Stimulated activated CD4-positive, alpha-beta T cell treated with anti-CD3 and anti-CD28 coated beads, Interleukin-12 subunit alpha, Interleukin-12 subunit beta, amount 100 ng/mL, for 4 hours (primary cell): ENCODE measurements at regions not wholly inside any gene's neighbourhood (a gene's known extent, or its start where the extent isn't known, plus 50 kb on each side); places are given as distances from the start of the nearest gene placed in this dataset.
A peak's percentile ranks its signal among the peaks of the same experiment; 100 is the strongest.

Experiments
- DNase-seq: peaks from one replicate; pipeline ENCODE4 v3.0.0-alpha.2; 2020

DNA sequence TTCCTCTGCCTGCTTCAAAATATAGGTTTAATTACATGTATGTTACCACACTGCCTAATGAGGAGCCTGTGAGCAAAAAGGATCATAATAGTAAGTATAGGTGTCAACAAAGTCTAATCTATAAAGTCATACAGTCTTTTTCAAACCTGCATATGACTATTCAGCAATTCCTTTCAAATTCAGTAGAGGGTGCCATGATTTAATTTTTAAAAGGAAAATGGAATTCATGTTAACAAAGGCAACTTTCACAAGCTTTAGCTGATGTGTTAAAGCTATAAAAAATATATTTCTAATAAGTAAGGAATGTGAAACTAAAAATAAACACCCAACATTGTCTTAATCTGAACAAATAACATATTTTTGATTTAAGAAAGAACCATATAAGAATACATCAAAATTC, 52.1 kb downstream of the MPP7 start:
- DNase-seq = no peak

DNA sequence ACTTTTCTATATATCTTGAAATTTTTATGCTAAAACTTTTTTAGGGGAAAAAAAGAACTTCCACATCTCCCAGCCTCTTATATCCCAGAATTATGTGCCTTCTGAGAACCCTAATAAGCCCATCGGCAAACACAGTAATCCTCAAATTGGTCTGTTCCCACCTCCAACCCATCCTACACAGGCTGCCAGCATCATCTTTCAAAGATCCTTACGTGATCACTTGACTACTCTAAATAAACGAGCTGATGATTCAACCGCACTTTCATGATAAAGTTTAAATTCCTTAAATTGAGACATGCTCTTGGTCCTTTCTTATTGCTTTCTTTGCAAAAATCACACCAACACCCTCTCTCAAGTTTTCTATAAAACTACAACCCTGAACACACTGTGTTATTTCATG, 52.5 kb downstream of the MPP7 start:
- DNase-seq = no peak

GRCh38 chr10:28249512-28249911, 53.4 kb downstream of the MPP7 start:
- no peak for DNase-seq

DNA sequence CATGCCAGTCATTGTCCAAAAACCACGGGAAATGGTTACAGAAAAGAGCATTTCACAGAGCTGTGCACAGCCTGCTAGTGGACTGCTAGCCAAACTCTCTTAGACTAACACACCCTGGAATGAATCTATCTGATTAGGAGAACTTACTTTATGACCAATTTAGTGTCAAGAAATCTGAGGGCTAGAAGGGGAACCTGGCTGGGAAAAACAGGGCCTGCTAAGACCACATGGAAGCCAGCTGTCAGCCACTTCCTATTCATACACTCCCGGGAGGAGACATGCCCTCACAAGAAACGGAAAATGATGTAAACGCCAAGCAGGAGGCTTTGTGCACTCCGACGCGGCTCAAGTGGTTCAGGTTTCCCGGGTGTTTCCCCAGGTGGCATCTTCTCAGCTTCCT, 54.8 kb downstream of the MPP7 start:
- no peak for DNase-seq

- no peak for DNase-seq
These were observed 56.8 kb downstream of the MPP7 start for GRCh38 chr10:28246023-28246422.

DNA sequence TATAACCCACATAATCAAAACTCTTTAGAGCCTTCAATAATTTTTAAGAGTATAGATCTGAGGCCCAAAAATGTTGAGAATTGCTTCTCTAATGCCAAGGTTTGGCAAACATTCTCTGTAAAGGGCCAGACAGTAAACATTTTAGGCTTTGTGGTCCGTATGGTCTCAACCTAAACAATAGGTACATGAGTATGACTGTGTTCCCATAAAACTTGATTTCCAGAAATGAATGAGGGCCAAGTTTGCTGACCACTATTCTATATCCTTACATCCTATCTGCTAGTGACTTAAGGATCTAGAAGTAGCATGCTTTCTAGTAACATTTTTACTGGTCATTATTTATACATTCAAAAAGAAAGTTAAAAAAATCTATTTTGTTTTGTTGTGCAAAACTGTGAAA, 58.9 kb downstream of the MPP7 start:
- no peak for DNase-seq

GRCh38 chr10:28242555-28243204, 60.2 kb downstream of the MPP7 start:
- no peak for DNase-seq

GRCh38 chr10:28241741-28242399, 61.0 kb downstream of the MPP7 start:
- DNase-seq = no peak

DNA sequence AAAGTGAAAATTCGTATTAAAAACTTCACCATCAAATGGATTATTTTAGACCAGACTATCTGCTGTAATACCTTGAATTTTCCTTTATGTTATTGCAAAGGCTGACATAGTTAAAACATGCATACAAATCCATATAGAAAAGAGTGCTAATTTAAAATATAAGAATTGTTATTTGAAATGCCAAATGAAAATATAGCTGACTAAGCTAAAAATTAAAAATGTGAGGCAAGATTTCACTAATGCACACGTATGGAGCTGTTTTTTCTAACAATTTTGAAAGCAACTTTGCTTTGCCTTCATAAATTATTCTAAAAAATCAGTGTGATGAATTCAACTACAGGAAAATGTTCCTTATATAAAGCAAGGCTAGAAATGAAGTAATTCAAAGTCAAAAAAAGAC, 62.5 kb downstream of the MPP7 start:
- DNase-seq = no peak

- DNase-seq = no peak
These were observed 66.3 kb downstream of the MPP7 start for GRCh38 chr10:28236591-28236990.

- DNase-seq = no peak
These were observed 82.1 kb downstream of the MPP7 start for GRCh38 chr10:28220811-28221210.

- no peak for DNase-seq
These were observed 83.6 kb downstream of the MPP7 start for GRCh38 chr10:28219251-28219650.

DNA sequence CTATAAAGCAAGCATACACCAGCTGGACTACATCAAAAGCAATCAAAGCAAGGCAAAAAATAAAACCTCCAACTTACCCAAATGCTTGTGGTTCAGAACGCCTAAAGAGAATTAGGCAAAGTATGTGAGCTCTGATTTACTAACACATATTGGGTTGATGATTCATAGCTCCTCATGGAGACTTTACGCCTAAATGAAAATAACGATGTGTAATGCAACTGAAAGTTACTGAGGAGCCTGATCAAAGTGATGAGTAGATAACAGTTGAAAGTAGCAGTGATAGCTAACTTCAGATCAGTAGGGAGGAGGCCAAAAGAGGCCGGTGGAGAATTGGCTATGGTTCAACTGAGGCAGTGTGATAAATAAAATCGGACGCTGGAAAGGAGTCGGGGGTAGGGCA, 85.0 kb downstream of the MPP7 start:
- peak; percentile 4 for DNase-seq

- no peak for DNase-seq
These were observed 86.9 kb downstream of the MPP7 start for GRCh38 chr10:28215930-28216329.

GRCh38 chr10:28214219-28214618, 88.6 kb downstream of the MPP7 start:
- no peak for DNase-seq

GRCh38 chr10:28211759-28212158, 91.1 kb downstream of the MPP7 start:
- no peak for DNase-seq

- DNase-seq = no peak
These were observed 95.1 kb downstream of the MPP7 start for GRCh38 chr10:28207799-28208198.

- DNase-seq = no peak
These were observed 99.9 kb downstream of the MPP7 start for GRCh38 chr10:28202941-28203352.

DNA sequence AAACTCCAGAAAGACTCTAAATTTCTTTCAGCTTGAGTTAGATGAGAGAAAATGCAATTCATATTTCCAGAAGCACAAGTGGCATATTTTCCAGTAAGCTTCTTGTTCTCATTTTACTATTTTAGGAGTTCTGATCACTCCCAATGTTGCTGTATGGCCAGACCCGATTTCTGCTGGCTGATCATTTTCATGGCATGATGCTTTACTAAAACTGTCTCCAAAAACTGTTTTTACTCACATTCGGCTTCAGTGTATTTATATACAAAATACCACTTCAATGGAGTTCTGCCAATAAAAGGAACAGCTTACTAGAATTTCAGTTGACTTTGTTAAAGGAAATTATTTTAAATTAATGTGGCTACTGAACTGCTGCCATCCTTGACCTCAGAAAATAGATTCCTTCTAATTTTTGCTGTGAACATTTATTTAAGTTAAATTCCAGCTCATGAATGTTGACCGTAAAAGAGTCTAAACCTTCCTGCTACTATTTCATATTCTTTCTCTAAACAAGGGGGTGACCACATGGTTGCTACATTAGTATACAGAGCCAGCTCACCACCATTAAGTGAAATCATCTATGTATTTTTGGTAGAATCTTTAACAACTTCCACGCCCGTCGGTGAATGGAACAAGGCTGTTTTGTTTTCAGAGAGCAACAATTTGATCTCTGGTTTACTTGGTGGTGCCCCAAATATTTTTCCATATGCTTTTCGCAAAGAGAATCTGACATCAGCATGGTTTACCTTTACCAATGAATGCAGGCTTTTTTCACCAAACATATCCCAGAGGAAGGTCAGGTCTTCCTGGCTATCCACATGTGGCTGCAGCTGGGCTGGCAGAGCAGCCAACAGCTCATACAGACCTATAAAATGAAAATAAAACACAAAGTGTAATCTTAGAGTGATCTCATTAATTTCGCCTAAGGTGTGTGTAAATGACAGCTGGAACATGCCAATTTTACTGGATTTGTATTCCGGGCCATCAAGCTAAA, 101.2 kb downstream of the MPP7 start:
- DNase-seq = no peak

GRCh38 chr10:28200775-28201174, 102.1 kb downstream of the MPP7 start:
- no peak for DNase-seq

- no peak for DNase-seq
These were observed 102.9 kb downstream of the MPP7 start for GRCh38 chr10:28199941-28200340.

GRCh38 chr10:28190196-28190595, 112.7 kb downstream of the MPP7 start:
- DNase-seq = no peak

GRCh38 chr10:28188526-28188925, 114.3 kb downstream of the MPP7 start:
- DNase-seq = no peak
